ENCODE measurements at regions not wholly inside any gene's neighbourhood (a gene's known extent, or its start where the extent isn't known, plus 50 kb on each side); places are given as distances from the start of the nearest gene placed in this dataset.

DNA sequence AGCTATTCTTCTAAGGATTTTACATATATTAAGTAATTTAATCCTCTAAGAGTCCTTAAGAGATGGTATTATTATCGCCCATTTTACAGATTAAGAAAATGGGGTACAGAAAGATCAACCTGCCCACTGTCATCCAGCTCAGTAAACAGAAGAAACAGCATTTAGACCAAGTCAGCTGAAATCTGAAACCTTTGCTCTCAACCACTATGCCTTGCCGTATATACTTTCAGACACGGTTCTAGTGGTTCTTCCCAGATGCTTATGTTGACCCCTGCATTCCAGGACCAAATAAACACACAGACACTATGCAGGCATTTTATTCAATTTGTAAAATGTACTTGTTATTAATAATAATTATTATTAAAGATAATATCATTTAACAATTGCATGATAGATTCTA is 854.8 kb downstream of the KCNJ2 start (continued):
- TF ChIP-seq, protein P1, sequence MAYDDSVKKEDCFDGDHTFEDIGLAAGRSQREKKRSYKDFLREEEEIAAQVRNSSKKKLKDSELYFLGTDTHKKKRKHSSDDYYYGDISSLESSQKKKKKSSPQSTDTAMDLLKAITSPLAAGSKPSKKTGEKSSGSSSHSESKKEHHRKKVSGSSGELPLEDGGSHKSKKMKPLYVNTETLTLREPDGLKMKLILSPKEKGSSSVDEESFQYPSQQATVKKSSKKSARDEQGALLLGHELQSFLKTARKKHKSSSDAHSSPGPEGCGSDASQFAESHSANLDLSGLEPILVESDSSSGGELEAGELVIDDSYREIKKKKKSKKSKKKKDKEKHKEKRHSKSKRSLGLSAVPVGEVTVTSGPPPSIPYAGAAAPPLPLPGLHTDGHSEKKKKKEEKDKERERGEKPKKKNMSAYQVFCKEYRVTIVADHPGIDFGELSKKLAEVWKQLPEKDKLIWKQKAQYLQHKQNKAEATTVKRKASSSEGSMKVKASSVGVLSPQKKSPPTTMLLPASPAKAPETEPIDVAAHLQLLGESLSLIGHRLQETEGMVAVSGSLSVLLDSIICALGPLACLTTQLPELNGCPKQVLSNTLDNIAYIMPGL (CRISPR knock-in tag; IDR thresholded peaks at IDR 0.05), result no peak
- TF ChIP-seq, protein P2, sequence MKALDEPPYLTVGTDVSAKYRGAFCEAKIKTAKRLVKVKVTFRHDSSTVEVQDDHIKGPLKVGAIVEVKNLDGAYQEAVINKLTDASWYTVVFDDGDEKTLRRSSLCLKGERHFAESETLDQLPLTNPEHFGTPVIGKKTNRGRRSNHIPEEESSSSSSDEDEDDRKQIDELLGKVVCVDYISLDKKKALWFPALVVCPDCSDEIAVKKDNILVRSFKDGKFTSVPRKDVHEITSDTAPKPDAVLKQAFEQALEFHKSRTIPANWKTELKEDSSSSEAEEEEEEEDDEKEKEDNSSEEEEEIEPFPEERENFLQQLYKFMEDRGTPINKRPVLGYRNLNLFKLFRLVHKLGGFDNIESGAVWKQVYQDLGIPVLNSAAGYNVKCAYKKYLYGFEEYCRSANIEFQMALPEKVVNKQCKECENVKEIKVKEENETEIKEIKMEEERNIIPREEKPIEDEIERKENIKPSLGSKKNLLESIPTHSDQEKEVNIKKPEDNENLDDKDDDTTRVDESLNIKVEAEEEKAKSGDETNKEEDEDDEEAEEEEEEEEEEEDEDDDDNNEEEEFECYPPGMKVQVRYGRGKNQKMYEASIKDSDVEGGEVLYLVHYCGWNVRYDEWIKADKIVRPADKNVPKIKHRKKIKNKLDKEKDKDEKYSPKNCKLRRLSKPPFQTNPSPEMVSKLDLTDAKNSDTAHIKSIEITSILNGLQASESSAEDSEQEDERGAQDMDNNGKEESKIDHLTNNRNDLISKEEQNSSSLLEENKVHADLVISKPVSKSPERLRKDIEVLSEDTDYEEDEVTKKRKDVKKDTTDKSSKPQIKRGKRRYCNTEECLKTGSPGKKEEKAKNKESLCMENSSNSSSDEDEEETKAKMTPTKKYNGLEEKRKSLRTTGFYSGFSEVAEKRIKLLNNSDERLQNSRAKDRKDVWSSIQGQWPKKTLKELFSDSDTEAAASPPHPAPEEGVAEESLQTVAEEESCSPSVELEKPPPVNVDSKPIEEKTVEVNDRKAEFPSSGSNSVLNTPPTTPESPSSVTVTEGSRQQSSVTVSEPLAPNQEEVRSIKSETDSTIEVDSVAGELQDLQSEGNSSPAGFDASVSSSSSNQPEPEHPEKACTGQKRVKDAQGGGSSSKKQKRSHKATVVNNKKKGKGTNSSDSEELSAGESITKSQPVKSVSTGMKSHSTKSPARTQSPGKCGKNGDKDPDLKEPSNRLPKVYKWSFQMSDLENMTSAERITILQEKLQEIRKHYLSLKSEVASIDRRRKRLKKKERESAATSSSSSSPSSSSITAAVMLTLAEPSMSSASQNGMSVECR (CRISPR knock-in tag; IDR thresholded peaks at IDR 0.05; ENCODE audit: borderline replicate concordance), result no peak
- TF ChIP-seq GABPB1 (CRISPR knock-in tag; IDR thresholded peaks at IDR 0.05), result no peak
- TF ChIP-seq, protein P3, sequence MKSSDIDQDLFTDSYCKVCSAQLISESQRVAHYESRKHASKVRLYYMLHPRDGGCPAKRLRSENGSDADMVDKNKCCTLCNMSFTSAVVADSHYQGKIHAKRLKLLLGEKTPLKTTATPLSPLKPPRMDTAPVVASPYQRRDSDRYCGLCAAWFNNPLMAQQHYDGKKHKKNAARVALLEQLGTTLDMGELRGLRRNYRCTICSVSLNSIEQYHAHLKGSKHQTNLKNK (CRISPR knock-in tag; IDR thresholded peaks at IDR 0.05), result no peak
- no peak for TF ChIP-seq JAZF1 (CRISPR knock-in tag; IDR thresholded peaks at IDR 0.05)
- no peak for TF ChIP-seq FOXK1 (CRISPR knock-in tag; IDR thresholded peaks at IDR 0.05)
- TF ChIP-seq TEAD1 (CRISPR knock-in tag; IDR thresholded peaks at IDR 0.05), result no peak
- no peak for TF ChIP-seq NFATC4 (CRISPR knock-in tag; IDR thresholded peaks at IDR 0.05)
- no peak for TF ChIP-seq SP1 (CRISPR knock-in tag; conservative IDR thresholded peaks at IDR 0.05)
- no peak for TF ChIP-seq ZNF263 (CRISPR knock-in tag; IDR thresholded peaks at IDR 0.05; ENCODE audit: low read depth)
- no peak for TF ChIP-seq ATF1 (CRISPR knock-in tag; IDR thresholded peaks at IDR 0.05)
- TF ChIP-seq TCF7 (CRISPR knock-in tag; IDR thresholded peaks at IDR 0.05; ENCODE audit: low read depth), result no peak
- TF ChIP-seq RORB (CRISPR knock-in tag; IDR thresholded peaks at IDR 0.05), result no peak
- TF ChIP-seq, protein P4, sequence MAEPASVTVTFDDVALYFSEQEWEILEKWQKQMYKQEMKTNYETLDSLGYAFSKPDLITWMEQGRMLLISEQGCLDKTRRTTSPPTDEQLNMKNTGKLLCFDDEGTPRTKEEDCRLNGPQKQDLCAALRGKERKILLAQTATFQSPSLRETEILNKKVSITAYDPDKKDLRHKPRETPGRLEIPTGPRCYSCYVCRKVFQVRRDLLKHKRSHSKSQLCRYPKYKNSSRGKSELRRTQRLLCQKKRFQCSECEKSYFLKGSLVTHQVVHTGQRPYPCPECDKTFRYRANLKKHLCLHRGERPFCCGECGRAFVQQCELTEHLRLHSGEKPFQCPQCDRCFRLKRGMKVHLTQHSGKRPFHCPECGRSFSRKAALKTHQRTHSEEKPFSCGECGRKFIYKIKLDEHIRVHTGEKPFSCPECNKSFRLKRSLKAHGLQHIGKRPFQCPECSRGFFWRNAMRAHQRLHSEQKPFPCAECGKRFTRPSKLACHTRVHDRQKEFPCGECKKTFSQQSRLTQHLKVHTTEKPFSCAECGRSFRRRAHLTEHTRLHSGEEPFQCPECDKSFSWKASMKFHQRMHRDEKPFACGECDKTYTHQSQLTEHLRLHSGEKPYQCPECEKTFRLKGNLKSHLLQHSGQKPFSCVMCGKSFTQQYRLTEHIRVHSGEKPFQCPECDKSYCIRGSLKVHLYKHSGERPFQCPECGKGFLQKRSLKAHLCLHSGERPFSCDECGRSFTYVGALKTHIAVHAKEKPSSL (CRISPR knock-in tag; conservative IDR thresholded peaks at IDR 0.05), result no peak
- no peak for TF ChIP-seq CBFB (CRISPR knock-in tag; IDR thresholded peaks at IDR 0.05; ENCODE audit: low read depth)
- TF ChIP-seq, protein P5, sequence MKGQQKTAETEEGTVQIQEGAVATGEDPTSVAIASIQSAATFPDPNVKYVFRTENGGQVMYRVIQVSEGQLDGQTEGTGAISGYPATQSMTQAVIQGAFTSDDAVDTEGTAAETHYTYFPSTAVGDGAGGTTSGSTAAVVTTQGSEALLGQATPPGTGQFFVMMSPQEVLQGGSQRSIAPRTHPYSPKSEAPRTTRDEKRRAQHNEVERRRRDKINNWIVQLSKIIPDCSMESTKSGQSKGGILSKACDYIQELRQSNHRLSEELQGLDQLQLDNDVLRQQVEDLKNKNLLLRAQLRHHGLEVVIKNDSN (CRISPR knock-in tag; IDR thresholded peaks at IDR 0.05), result no peak

DNA sequence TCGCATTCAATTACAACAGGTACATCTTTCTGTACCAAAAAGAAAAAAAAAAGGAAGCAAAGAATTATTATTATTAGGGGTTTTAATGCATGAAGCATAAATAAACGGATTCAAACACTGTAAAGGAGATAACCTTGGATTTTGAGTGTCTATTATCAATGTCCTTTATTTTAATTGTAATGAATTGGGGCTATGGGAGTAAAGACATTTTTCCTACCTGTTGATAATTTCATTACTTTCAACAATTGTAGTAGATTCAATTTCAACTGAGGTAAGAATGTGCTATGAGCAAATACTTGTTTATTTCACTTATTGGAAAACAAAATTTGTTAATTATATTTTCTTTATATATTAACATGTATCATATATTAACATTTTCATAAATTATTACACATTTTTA is 855.6 kb downstream of the KCNJ2 start:
- H3K9me3 Mint-ChIP-seq, result no peaks in the 10 kb centered on the region
- H3K4me1 Mint-ChIP-seq, result no peaks in the 10 kb centered on the region; the same call in 1 of the 2 replicates
- H3K27me3 Mint-ChIP-seq (ENCODE audit: low read depth), result peaks cover 15% of the 10 kb centered on the region
- no peak overlapping the region for H3K27ac Mint-ChIP-seq
- H3K36me3 Mint-ChIP-seq, result no peaks in the 10 kb centered on the region
- DNase-seq (ENCODE audit: low spot score), result no peak
- ChIA-PET POLR2A (no interaction called here), CTCF (no interaction called here)
- no peak for ATAC-seq
- H3K4me3 Mint-ChIP-seq, result no peak overlapping the region
- TF ChIP-seq, protein P2 (CRISPR knock-in tag; IDR thresholded peaks at IDR 0.05; ENCODE audit: borderline replicate concordance), result no peak
- TF ChIP-seq ZNF232 (CRISPR knock-in tag; IDR thresholded peaks at IDR 0.05), result no peak
- TF ChIP-seq, protein P6, sequence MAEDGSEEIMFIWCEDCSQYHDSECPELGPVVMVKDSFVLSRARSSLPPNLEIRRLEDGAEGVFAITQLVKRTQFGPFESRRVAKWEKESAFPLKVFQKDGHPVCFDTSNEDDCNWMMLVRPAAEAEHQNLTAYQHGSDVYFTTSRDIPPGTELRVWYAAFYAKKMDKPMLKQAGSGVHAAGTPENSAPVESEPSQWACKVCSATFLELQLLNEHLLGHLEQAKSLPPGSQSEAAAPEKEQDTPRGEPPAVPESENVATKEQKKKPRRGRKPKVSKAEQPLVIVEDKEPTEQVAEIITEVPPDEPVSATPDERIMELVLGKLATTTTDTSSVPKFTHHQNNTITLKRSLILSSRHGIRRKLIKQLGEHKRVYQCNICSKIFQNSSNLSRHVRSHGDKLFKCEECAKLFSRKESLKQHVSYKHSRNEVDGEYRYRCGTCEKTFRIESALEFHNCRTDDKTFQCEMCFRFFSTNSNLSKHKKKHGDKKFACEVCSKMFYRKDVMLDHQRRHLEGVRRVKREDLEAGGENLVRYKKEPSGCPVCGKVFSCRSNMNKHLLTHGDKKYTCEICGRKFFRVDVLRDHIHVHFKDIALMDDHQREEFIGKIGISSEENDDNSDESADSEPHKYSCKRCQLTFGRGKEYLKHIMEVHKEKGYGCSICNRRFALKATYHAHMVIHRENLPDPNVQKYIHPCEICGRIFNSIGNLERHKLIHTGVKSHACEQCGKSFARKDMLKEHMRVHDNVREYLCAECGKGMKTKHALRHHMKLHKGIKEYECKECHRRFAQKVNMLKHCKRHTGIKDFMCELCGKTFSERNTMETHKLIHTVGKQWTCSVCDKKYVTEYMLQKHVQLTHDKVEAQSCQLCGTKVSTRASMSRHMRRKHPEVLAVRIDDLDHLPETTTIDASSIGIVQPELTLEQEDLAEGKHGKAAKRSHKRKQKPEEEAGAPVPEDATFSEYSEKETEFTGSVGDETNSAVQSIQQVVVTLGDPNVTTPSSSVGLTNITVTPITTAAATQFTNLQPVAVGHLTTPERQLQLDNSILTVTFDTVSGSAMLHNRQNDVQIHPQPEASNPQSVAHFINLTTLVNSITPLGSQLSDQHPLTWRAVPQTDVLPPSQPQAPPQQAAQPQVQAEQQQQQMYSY (CRISPR knock-in tag; IDR thresholded peaks at IDR 0.05), result no peak
- no peak for TF ChIP-seq ZNF416 (CRISPR knock-in tag; IDR thresholded peaks at IDR 0.05)
- TF ChIP-seq ZNF263 (CRISPR knock-in tag; IDR thresholded peaks at IDR 0.05; ENCODE audit: low read depth), result no peak
- TF ChIP-seq TCF7 (CRISPR knock-in tag; IDR thresholded peaks at IDR 0.05; ENCODE audit: low read depth), result no peak
- no peak for TF ChIP-seq ELF4 (CRISPR knock-in tag; IDR thresholded peaks at IDR 0.05; ENCODE audit: low read depth)
